Effector memory CD8-positive, alpha-beta T cell (primary cell): ENCODE measurements at regions not wholly inside any gene's neighbourhood (a gene's known extent, or its start where the extent isn't known, plus 50 kb on each side); places are given as distances from the start of the nearest gene placed in this dataset.

ENCODE experiments used
- ATAC-seq: fragments of 150-1000 bp; cut with Tn5 transposase; replicated peaks from 2 replicates; pipeline ENCODE4 v1.10.0; 2021; ENCODE audit warnings: mild to moderate bottlenecking, moderate library complexity
- DNase-seq, 3 experiments: peaks; one replicate each; pipeline ENCODE4 v3.0.0; 2021
- H3K27ac Mint-ChIP-seq, 2 donors: one replicate each; pipeline ENCODE4 v1.8.0; 2022; ENCODE audit warnings: mild to moderate bottlenecking in 2 of 2, mixed read lengths in 2 of 2, moderate library complexity in 2 of 2
- H3K27me3 Mint-ChIP-seq, 2 donors: one replicate each; pipeline ENCODE4 v1.8.0; 2022; ENCODE audit warnings: mixed read lengths in 2 of 2
- H3K36me3 Mint-ChIP-seq: one replicate; pipeline ENCODE4 v1.8.0; 2022; ENCODE audit warnings: mild to moderate bottlenecking, moderate library complexity, mixed read lengths; ENCODE audit not compliant: insufficient read depth
- H3K4me1 Mint-ChIP-seq, 2 donors: one replicate each; pipeline ENCODE4 v1.8.0; 2022; ENCODE audit warnings: low read depth in 2 of 2, mixed read lengths in 2 of 2
- H3K4me3 Mint-ChIP-seq, 2 donors: one replicate each; pipeline ENCODE4 v1.8.0; 2022; ENCODE audit warnings: mild to moderate bottlenecking in 2 of 2, mixed read lengths in 2 of 2, moderate library complexity in 2 of 2
- H3K9me3 Mint-ChIP-seq, 2 donors: one replicate each; pipeline ENCODE4 v1.8.0; 2022; ENCODE audit warnings: mixed read lengths in 2 of 2

DNA sequence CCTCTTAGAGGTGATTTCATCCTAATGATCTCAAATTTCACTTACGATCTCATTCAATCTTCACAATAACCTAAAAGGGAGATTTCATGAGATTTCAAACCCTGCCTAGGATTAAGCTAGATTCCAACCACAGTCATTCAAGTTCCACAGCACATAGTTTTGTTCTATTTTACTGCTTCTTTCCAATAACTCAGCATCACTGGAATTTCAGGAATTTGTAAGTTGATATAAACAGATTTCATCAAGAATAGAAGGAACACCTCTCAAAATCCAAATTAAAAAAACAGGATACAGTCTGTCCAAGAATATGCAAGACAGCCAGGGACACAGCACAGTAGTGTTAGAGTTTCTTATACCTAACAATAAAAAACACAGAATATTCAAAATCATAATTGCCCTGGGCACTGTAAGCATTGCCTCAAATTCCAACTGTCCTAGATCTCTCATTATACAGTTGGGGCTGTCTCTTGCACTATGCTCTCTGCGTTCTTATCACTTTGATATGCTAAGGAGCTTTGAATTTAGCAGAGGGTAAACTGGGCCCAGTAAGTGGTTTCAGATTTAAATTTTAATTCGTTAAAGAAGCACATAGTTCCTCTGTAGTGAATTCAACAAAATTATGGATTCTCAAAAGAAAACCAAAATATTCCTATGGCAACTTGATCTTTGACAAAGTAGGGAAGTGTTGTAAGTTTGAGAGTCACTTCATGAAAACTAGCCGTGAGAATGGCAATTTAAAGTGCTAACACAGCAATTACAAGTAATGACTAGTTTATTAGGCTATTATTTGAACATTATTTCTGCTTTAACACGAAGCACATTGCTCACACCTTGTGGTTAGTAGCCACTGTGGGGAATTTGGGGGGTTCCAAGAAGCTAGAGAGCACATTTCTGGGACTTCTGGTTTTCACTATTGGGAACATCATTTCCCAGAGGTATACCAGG lies 478.6 kb upstream of the C9orf72 start:
- H3K27ac Mint-ChIP-seq = no peak overlapping the region
- no peak for ATAC-seq
- H3K27me3 Mint-ChIP-seq = no peaks in the 10 kb centered on the region
- H3K9me3 Mint-ChIP-seq = peaks cover 9 to 19% of the 10 kb centered on the region in 2 donors
- DNase-seq = no peak
- H3K36me3 Mint-ChIP-seq = no peaks in the 10 kb centered on the region
- no peaks in the 10 kb centered on the region for H3K4me1 Mint-ChIP-seq
- no peak overlapping the region for H3K4me3 Mint-ChIP-seq

GRCh38 chr9:28053096-28053777 lies 480.0 kb upstream of the C9orf72 start:
- H3K27me3 Mint-ChIP-seq = no peaks in the 10 kb centered on the region
- DNase-seq (no peak), ATAC-seq (no peak)
- no peaks in the 10 kb centered on the region for H3K36me3 Mint-ChIP-seq
- H3K4me1 Mint-ChIP-seq = no peaks in the 10 kb centered on the region
- no peak overlapping the region for H3K27ac Mint-ChIP-seq
- H3K4me3 Mint-ChIP-seq = no peak overlapping the region
- H3K9me3 Mint-ChIP-seq = peaks cover 9 to 18% of the 10 kb centered on the region in 2 donors

GRCh38 chr9:28056006-28056405 lies 482.7 kb upstream of the C9orf72 start:
- Mint-ChIP-seq H3K36me3 (no peaks in the 10 kb centered on the region), H3K4me1 (no peaks in the 10 kb centered on the region), H3K9me3 (peaks cover 4 to 13% of the 10 kb centered on the region in 2 donors), H3K4me3 (no peak overlapping the region), H3K27me3 (no peaks in the 10 kb centered on the region), H3K27ac (no peak overlapping the region)
- DNase-seq (no peak), ATAC-seq (no peak)

DNA sequence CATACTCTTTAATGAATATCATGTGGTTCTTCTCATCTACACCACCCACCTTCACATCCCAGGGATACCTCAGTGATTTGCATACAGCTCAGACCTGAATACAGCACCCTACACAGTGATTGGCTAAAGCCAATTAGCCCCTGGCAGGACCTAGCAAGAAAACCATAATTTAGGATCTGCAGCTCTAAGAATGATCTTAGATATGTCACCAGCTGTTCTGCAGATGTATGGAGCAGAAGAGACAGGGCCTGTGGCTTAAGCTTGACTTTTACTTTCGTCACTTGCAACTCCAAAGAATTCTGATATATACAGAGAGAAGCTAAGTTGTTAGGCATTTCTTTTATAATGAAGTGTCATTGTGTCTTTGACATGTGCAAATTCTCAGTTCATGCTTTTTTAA lies 483.2 kb upstream of the C9orf72 start:
- Mint-ChIP-seq H3K27me3 (no peaks in the 10 kb centered on the region), H3K36me3 (no peaks in the 10 kb centered on the region), H3K27ac (no peak overlapping the region), H3K9me3 (peaks cover 4 to 13% of the 10 kb centered on the region in 2 donors), H3K4me3 (no peak overlapping the region), H3K4me1 (no peaks in the 10 kb centered on the region)
- ATAC-seq (no peak), DNase-seq (no peak)

- H3K4me1 Mint-ChIP-seq = no peaks in the 10 kb centered on the region
- no peak for DNase-seq
- H3K9me3 Mint-ChIP-seq = peaks cover 0 to 4% of the 10 kb centered on the region in 2 donors
- no peaks in the 10 kb centered on the region for H3K36me3 Mint-ChIP-seq
- no peaks in the 10 kb centered on the region for H3K27me3 Mint-ChIP-seq
- H3K27ac Mint-ChIP-seq = no peak overlapping the region
- ATAC-seq = no peak
- H3K4me3 Mint-ChIP-seq = no peak overlapping the region
Measured at GRCh38 chr9:28059192-28059591, 485.9 kb upstream of the C9orf72 start.

DNA sequence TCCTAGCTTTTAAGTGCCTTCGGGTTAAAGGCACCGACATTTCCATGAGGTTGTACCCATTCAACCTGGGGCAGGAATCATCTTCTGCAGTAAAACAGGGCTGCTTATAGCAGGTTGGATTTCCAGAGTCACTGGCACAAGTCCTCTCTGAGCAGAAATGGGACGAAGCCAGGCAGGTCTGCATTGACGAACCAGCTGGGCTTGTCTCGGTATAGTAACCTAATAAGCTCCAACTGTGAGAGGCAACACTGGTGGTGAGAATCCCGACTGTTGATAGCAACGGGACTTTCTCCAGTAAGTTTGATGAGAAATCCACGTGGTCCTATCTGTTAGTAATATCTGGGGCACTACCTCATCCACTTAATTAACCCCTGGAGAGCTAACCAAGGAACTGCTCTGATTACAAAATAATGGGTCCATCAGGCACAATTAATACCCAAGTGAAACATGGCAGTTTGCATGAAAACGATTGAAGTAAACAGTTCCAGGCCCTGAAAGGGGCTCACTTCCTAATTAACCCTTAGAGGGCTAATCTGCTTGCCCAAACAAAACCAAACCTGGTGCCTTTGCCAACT lies 491.0 kb upstream of the C9orf72 start:
- no peaks in the 10 kb centered on the region for H3K4me1 Mint-ChIP-seq
- H3K36me3 Mint-ChIP-seq = no peaks in the 10 kb centered on the region
- no peak overlapping the region for H3K27ac Mint-ChIP-seq
- ATAC-seq = no peak
- no peak for DNase-seq
- H3K27me3 Mint-ChIP-seq = no peaks in the 10 kb centered on the region
- peaks cover 0 to 1% of the 10 kb centered on the region in 2 donors for H3K9me3 Mint-ChIP-seq
- H3K4me3 Mint-ChIP-seq = no peak overlapping the region

DNA sequence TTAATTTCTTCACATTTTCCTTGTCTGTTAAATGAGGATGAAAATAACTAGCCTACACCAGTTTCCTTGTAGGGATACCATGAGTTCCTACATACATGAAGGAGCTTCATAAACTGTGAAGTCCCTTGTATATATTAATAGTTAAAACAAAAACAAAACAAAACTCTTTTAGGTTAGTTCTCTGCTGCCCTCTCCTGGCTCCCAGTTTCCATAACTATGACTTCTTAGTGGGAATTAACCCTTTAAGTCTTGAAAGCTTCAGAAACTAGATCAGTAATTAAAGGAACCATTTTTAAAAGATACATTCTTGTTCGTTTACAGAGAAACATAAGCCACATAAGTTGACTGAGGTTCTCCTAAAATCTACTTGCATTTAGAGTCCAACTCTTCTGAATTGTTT lies 500.0 kb upstream of the C9orf72 start:
- Mint-ChIP-seq H3K4me3 (no peak overlapping the region), H3K9me3 (peaks cover 0 to 6% of the 10 kb centered on the region in 2 donors), H3K36me3 (no peaks in the 10 kb centered on the region), H3K27ac (no peak overlapping the region), H3K4me1 (no peaks in the 10 kb centered on the region), H3K27me3 (no peaks in the 10 kb centered on the region)
- ATAC-seq (no peak), DNase-seq (no peak)

DNA sequence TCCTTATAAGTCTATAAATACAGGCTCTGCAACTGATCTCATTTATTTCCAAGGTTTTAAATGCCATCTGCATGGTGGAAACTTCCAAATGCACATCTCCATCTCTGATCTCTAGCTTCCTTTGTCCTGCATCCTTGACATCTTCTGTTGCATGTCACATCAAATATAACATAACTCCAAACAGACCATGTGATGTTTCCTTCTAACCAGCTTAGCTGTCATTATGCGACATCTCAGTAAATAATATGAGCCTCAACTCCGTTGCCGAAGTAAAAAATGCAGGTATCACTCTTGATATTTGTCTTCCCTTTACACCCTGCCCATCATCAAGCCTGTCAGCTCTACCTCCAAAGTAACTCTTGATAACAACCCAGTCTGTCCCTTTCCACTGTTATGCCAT lies 506.4 kb upstream of the C9orf72 start:
- no peak overlapping the region for H3K27ac Mint-ChIP-seq
- no peak overlapping the region for H3K4me3 Mint-ChIP-seq
- no peaks in the 10 kb centered on the region for H3K4me1 Mint-ChIP-seq
- no peak for DNase-seq
- H3K9me3 Mint-ChIP-seq = peaks cover 9 to 13% of the 10 kb centered on the region in 2 donors
- no peaks in the 10 kb centered on the region for H3K36me3 Mint-ChIP-seq
- H3K27me3 Mint-ChIP-seq = no peaks in the 10 kb centered on the region
- no peak for ATAC-seq

- DNase-seq (no peak), ATAC-seq (no peak)
- H3K9me3 Mint-ChIP-seq = peaks cover 11 to 13% of the 10 kb centered on the region in 2 donors
- no peak overlapping the region for H3K4me3 Mint-ChIP-seq
- H3K27me3 Mint-ChIP-seq = no peaks in the 10 kb centered on the region
- no peaks in the 10 kb centered on the region for H3K36me3 Mint-ChIP-seq
- no peaks in the 10 kb centered on the region for H3K4me1 Mint-ChIP-seq
- H3K27ac Mint-ChIP-seq = no peak overlapping the region
Measured at GRCh38 chr9:28082671-28083070, 509.4 kb upstream of the C9orf72 start.

- no peak for ATAC-seq
- peaks cover 0 to 7% of the 10 kb centered on the region in 2 donors for H3K9me3 Mint-ChIP-seq
- H3K27ac Mint-ChIP-seq = no peak overlapping the region
- no peak overlapping the region for H3K4me3 Mint-ChIP-seq
- no peaks in the 10 kb centered on the region for H3K4me1 Mint-ChIP-seq
- no peaks in the 10 kb centered on the region for H3K27me3 Mint-ChIP-seq
- no peaks in the 10 kb centered on the region for H3K36me3 Mint-ChIP-seq
- DNase-seq = no peak
Measured at GRCh38 chr9:28086881-28087280, 513.6 kb upstream of the C9orf72 start.

DNA sequence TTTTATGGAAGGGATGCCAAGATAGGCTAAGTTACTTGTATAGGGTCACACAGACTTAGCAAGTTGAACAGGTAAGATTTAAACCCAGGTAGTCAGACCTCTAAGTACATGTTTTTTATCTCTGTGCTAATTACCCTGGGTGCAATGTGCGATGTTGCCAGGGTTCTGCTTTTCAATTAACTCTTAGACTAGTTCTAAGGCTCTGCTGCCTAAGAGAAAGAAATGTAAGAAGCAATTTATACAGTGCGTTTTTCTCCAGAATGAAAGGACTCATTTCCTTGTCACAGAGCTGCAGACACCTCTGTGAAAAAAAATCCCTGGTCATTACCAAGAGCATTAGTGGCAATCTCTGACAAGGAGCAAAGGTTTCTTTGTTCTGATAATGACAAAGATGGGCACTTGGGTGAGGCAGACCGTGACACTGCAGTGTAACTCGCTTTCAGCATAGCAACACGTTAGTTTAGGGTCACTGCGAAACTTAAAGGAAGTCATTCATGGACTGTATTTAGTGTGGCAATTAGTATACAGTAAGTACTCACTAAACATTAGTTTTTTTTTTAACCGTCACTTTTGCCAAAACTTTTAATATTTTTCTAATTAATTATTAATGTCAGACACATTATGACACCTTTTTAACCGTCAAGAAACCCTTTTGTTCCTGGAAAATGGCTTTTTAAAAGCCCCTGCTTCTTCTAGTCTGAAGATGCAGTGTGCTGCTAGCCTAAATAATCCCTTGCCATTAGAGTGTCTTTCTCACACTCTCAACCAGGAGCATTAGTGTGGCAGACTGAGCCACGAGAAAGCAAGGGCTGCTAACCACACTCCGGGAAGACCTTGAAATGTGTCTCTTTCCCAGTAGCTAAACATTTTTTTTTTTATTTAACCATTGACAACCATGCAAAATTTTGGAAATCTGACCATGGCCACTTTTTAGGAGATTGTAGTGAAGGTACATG lies 520.0 kb upstream of the C9orf72 start:
- H3K4me1 Mint-ChIP-seq = no peaks in the 10 kb centered on the region

GRCh38 chr9:28101509-28101908 lies 528.2 kb upstream of the C9orf72 start:
- H3K4me1 Mint-ChIP-seq = no peaks in the 10 kb centered on the region
- no peaks in the 10 kb centered on the region for H3K27me3 Mint-ChIP-seq
- H3K36me3 Mint-ChIP-seq = no peaks in the 10 kb centered on the region
- no peak overlapping the region for H3K27ac Mint-ChIP-seq
- no peak for ATAC-seq
- DNase-seq = no peak
- peaks cover 0 to 4% of the 10 kb centered on the region in 2 donors for H3K9me3 Mint-ChIP-seq
- no peak overlapping the region for H3K4me3 Mint-ChIP-seq

More for the DNA sequence above, 520.0 kb upstream of the C9orf72 start:
- DNase-seq (no peak), ATAC-seq (no peak)
- H3K4me3 Mint-ChIP-seq = no peak overlapping the region
- no peaks in the 10 kb centered on the region for H3K27me3 Mint-ChIP-seq
- peaks cover 0 to 3% of the 10 kb centered on the region in 2 donors for H3K9me3 Mint-ChIP-seq
- no peaks in the 10 kb centered on the region for H3K36me3 Mint-ChIP-seq
- H3K27ac Mint-ChIP-seq = no peak overlapping the region

- no peak for ATAC-seq
- DNase-seq = no peak
- Mint-ChIP-seq H3K27me3 (no peaks in the 10 kb centered on the region), H3K4me1 (no peaks in the 10 kb centered on the region), H3K4me3 (no peak overlapping the region), H3K9me3 (peaks cover 0 to 3% of the 10 kb centered on the region in 2 donors), H3K36me3 (no peaks in the 10 kb centered on the region), H3K27ac (no peak overlapping the region)
Measured at GRCh38 chr9:28105001-28105400, 531.7 kb upstream of the C9orf72 start.
